Spleen (tissue), 11 donors: ENCODE measurements at regions not wholly inside any gene's neighbourhood (a gene's known extent, or its start where the extent isn't known, plus 50 kb on each side); places are given as distances from the start of the nearest gene placed in this dataset.
A peak's percentile ranks its signal among the peaks of the same experiment; 100 is the strongest.

Experiments used
- DNase-seq: peaks from one replicate; pipeline ENCODE4 v3.0.0-alpha.2; 2020
- H3K27ac ChIP-seq, 8 donors: fragments of 200-600 bp; sonication (generic) in 7 of 8; 1 replicate in 4 of 8; 2 replicates in 4 of 8; pipeline versions ENCODE4 v1.5.0 to v1.8.0; 2016 to 2021; ENCODE audit warnings: inconsistent platforms in 4 of 8, mild to moderate bottlenecking in 4 of 8, moderate library complexity in 1 of 8
- H3K27me3 ChIP-seq, 7 donors: fragments of 200-600 bp; sonication (generic) in 6 of 7; replicated peaks in 1 of 7; 1 replicate in 4 of 7; 2 replicates in 3 of 7; pipeline versions ENCODE4 v1.5.0 to v1.8.0; 2016 to 2021; ENCODE audit warnings: inconsistent platforms in 3 of 7, mild to moderate bottlenecking in 1 of 7
- H3K36me3 ChIP-seq, 6 donors: fragments of 200-600 bp; sonication (generic) in 5 of 6; 1 replicate in 4 of 6; 2 replicates in 2 of 6; pipeline versions ENCODE4 v1.5.0 to v1.8.0; 2016 to 2021; ENCODE audit warnings: inconsistent platforms in 2 of 6
- H3K4me1 ChIP-seq, 6 donors: fragments of 200-600 bp; sonication (generic) in 5 of 6; 1 replicate in 3 of 6; 2 replicates in 3 of 6; pipeline versions ENCODE4 v1.5.0 to v1.8.0; 2016 to 2021; ENCODE audit warnings: inconsistent platforms in 3 of 6
- H3K4me3 ChIP-seq, 8 donors: fragments of 200-600 bp; sonication (generic) in 7 of 8; 1 replicate in 4 of 8; 2 replicates in 4 of 8; pipeline versions ENCODE4 v1.5.0 to v1.8.0; 2016 to 2021; ENCODE audit warnings: inconsistent platforms in 4 of 8, mild to moderate bottlenecking in 4 of 8, moderate library complexity in 2 of 8
- H3K9me3 ChIP-seq, 8 donors: fragments of 200-600 bp; sonication (generic) in 7 of 8; 1 replicate in 4 of 8; 2 replicates in 4 of 8; pipeline versions ENCODE4 v1.5.0 to v1.8.0; 2016 to 2021; ENCODE audit warnings: inconsistent platforms in 4 of 8
- POLR2A ChIP-seq, 3 donors: fragments of 450-650 bp; IDR thresholded peaks; one replicate each; pipeline ENCODE4 v1.5.1; 2017; ENCODE audit warnings: antibody characterized with exemption in 3 of 3, mild to moderate bottlenecking in 1 of 3
- POLR2AphosphoS5 ChIP-seq, 3 donors: sonication (generic); formaldehyde crosslinking; IDR thresholded peaks; one replicate each; pipeline ENCODE4 v1.5.1; 2017; ENCODE audit warnings: antibody characterized with exemption in 3 of 3
- WGBS, 5 donors: extraction: QIAGEN DNeasy Blood & Tissue Kit in 3 of 5; methylation state at CpG; one replicate each; pipeline versions ENCODE4 v1.1.5 to v1.1.7; 2013 to 2018; 5-methylcytosine and 5-hydroxymethylcytosine counted together
- intact Hi-C: fragments of 100-400 bp; cut with DNase I; formaldehyde crosslinking; loops from one replicate; pipeline ENCODE4 v1.15.0; 2023; ENCODE audit warnings: low total_unique reads
- TF ChIP-seq, protein P1 (sequence below), 11 experiments: fragments of 200-600 bp in 7 of 11; fragments of 450-650 bp in 4 of 11; sonication (generic) in 4 of 11; IDR thresholded peaks in 8 of 11; conservative IDR thresholded peaks in 3 of 11; 1 replicate in 7 of 11; 2 replicates in 4 of 11; pipeline versions ENCODE4 v1.4.0 to v1.8.0; 2016 to 2021; ENCODE audit warnings: antibody characterized with exemption in 11 of 11, inconsistent platforms in 4 of 11, mild to moderate bottlenecking in 1 of 11
- donor health status: healthy with polysubstance abuse.
- donor health status: DM: no; HTN: no; CAD: no; lungs with moderate emphysema.
- donor health status: DM: no; HTN: no; CAD: no.
- donor health status: Bipolar disorder and iron deficiency.
- donor health status: healthy.
- donor health status: DM: no; HTN: no; CAD: no.
- donor health status: DM: yes; HTN: yes; CAD: no.

DNA sequence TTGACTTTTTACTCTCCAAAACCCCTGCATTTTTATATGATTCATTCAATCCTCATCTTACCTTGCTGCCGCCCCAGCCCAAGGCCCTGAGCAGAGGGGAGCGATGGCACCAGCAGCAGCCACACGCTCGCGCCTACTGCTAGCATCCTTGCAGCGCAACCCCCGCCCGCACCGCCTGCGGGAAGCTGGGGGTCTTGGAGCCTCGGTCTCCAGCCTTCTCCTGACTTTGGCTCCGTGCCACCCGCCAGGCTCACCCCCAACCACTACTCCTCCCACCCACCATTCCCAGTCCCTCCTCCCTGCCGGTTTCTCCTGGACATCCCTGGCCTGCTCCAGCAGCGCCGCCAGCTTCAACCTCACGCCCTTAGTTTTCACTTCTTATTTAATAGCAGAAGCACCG lies 76.6 kb downstream of the RPE65 start:
- no peak overlapping the region for H3K4me3 ChIP-seq
- H3K27ac ChIP-seq, result no peak overlapping the region
- peak; percentile 72 for DNase-seq
- no peaks in the 10 kb centered on the region for H3K27me3 ChIP-seq
- WGBS, 5 donors, result 93 to 98% (median 97%) methylated on average over 18 of the region's 18 CpGs
- no peaks in the 10 kb centered on the region for H3K36me3 ChIP-seq
- TF ChIP-seq POLR2A (IDR thresholded peaks at IDR 0.05), result no peak
- TF ChIP-seq, protein P1, sequence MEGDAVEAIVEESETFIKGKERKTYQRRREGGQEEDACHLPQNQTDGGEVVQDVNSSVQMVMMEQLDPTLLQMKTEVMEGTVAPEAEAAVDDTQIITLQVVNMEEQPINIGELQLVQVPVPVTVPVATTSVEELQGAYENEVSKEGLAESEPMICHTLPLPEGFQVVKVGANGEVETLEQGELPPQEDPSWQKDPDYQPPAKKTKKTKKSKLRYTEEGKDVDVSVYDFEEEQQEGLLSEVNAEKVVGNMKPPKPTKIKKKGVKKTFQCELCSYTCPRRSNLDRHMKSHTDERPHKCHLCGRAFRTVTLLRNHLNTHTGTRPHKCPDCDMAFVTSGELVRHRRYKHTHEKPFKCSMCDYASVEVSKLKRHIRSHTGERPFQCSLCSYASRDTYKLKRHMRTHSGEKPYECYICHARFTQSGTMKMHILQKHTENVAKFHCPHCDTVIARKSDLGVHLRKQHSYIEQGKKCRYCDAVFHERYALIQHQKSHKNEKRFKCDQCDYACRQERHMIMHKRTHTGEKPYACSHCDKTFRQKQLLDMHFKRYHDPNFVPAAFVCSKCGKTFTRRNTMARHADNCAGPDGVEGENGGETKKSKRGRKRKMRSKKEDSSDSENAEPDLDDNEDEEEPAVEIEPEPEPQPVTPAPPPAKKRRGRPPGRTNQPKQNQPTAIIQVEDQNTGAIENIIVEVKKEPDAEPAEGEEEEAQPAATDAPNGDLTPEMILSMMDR (IDR thresholded peaks at IDR 0.05 in 8 of 11, conservative IDR thresholded peaks at IDR 0.05 in 3 of 11), result no peak
- TF ChIP-seq POLR2AphosphoS5 (IDR thresholded peaks at IDR 0.05), result no peak
- no peaks in the 10 kb centered on the region for H3K9me3 ChIP-seq
- intact Hi-C loops, result no loop called here
- no peaks in the 10 kb centered on the region for H3K4me1 ChIP-seq

DNA sequence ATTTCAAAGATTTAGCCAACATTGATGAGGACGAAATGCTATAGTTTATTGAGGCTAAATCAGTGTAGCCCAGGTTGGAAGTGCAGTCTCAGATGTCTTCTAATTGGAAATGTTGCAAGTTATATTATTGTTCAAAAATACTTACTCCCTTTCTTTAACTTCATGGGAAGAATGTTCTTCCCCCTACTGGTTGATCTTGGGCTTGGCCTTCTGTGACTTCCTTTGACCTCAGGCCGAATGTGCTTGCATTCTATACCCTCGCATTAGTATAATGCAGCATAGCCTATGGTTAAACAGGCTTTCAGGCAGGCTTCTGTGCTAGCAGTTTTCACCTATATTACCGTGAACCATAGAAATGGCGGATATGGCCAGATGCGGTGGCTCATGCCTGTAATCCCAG lies 77.3 kb downstream of the RPE65 start:
- intact Hi-C loops, result no loop called here
- Histone ChIP-seq H3K27ac (no peak overlapping the region), H3K27me3 (no peaks in the 10 kb centered on the region), H3K4me3 (no peak overlapping the region), H3K9me3 (no peaks in the 10 kb centered on the region), H3K4me1 (no peaks in the 10 kb centered on the region), H3K36me3 (no peaks in the 10 kb centered on the region)
- no peak for DNase-seq
- 84 to 95% (median 91%) methylated on average over 6 of the region's 6 CpGs for WGBS, 5 donors
- TF ChIP-seq POLR2A (IDR thresholded peaks at IDR 0.05) (no peak), POLR2AphosphoS5 (IDR thresholded peaks at IDR 0.05) (no peak)
- TF ChIP-seq, protein P1 (IDR thresholded peaks at IDR 0.05 in 8 of 11, conservative IDR thresholded peaks at IDR 0.05 in 3 of 11), result no peak

DNA sequence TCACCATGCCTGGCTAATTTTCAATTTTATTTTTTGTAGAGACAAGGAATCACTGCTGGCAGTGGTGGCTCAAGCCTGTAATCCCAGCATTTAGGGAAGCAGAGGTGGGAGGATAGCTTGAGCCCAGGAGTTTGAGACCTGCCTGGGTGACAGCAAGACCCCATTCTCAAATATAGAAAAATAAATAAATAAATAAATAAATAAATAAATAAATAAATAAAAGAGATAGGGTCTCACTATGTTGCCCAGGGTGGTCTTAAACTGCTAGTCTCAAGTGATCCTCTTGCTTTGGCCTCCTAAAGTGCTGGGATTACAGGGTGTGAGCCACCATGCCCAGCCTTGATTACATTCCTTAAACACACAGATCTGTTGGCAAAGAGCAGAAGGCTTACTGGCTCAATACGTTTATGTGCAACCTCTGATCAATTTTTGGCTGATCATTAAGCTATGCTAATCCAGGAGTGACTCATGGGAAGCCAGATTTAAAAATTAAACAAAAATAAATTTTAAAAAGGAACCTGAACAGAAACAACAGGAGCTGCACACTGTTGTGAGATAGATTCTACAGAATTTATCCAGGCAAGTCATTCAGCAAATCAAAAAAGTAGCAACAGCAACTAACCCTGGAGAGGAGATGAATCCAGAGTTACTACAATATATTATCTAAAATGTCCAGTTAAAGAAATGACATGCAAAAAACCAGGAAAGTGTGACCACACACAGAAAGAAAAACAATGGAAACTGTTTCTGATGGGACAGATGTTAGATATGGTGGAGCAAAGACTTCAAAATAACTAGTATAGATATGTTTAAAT lies 79.4 kb downstream of the RPE65 start:
- Histone ChIP-seq H3K27ac (no peak overlapping the region), H3K27me3 (no peaks in the 10 kb centered on the region), H3K4me3 (no peak overlapping the region), H3K4me1 (no peaks in the 10 kb centered on the region), H3K36me3 (no peaks in the 10 kb centered on the region), H3K9me3 (no peaks in the 10 kb centered on the region)
- no peak for DNase-seq
- intact Hi-C loops, result no loop called here
- TF ChIP-seq POLR2A (IDR thresholded peaks at IDR 0.05) (no peak), POLR2AphosphoS5 (IDR thresholded peaks at IDR 0.05) (no peak)
- TF ChIP-seq, protein P1 (IDR thresholded peaks at IDR 0.05 in 8 of 11, conservative IDR thresholded peaks at IDR 0.05 in 3 of 11), result no peak
- 66 to 94% (median 73%) methylated on average over 1 of the region's 1 CpG for WGBS, 5 donors

DNA sequence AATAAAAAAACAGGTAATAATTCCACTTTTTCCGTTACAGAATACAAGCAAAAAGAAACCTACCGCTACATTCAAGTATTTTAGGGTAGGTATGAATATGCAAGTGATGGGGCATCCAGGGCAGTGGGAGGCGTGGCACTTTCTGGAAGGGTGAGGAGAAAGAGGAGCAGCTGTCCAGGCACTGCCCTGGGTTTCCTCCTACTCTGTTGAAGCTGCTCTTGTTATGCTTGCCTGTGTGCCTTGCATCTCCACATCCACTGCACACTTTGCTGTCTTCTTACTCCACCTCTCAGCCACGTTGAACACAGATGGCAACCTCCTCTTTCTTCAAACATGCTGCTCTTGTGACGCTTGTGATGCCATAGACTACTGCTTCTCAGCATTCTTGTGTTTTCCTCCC lies 83.2 kb downstream of the RPE65 start:
- WGBS, 5 donors, result 80 to 93% (median 85%) methylated on average over 5 of the region's 5 CpGs
- DNase-seq, result no peak

More for the DNA sequence above, 83.2 kb downstream of the RPE65 start:
- Histone ChIP-seq H3K4me1 (peaks cover 0 to 5% (median 0%) of the 10 kb centered on the region in 6 donors), H3K36me3 (no peaks in the 10 kb centered on the region), H3K27ac (no peak overlapping the region), H3K4me3 (no peak overlapping the region), H3K27me3 (no peaks in the 10 kb centered on the region), H3K9me3 (no peaks in the 10 kb centered on the region)
- intact Hi-C loops, result no loop called here
- TF ChIP-seq, protein P1 (IDR thresholded peaks at IDR 0.05 in 8 of 11, conservative IDR thresholded peaks at IDR 0.05 in 3 of 11), result no peak
- TF ChIP-seq POLR2A (IDR thresholded peaks at IDR 0.05) (no peak), POLR2AphosphoS5 (IDR thresholded peaks at IDR 0.05) (no peak)
